ENCODE measurements at regions not wholly inside any gene's neighbourhood (a gene's known extent, or its start where the extent isn't known, plus 50 kb on each side); places are given as distances from the start of the nearest gene placed in this dataset.

DNA sequence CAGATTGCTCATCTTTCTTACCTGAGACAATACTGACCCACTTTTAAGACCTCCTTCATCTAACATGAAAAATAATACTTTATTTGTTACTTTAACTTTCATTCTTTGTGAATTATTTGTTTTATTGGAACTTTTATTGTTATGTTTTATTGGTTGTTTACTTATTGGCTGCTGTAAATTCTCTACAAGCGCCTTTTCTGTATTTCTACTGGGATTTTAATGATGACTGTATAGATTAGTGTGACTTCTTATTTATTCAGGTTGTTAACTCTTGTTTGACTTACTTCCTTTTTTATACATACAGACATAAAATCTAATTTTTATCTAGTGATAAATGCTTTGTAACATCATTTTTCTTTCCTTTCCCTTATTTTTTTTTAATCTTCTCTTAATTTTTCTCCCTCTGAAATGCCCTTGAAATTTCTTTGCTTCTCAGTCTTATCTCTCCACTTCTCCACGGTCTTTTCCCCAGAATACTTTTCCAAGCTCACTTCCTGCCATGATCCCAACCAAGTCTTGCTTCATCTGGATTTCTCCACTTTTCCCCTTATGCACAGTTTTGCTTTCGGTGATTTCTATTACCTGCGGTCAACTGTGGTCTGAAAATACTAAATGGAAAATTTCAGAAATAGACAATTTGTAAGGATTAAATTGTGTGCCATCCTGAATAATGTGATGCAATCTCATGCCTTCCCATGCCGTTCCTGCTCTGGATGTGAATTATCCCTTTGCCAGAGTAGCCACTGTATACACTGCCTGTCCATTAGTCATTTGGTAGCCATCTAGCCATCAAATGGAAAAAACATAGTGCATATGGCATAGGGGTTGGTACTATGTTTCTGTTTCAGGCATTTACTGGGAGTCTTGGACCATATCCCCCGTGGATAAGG is 265.9 kb downstream of the PRL start:
- 87 to 88% methylated on average over 6 of the region's 6 CpGs for WGBS, 2 donors
- H3K4me3 ChIP-seq = no peak overlapping the region
- no peaks in the 10 kb centered on the region for H3K27me3 ChIP-seq (ENCODE audit: control insufficient read depth in 3 of 3, insufficient read depth in 3 of 3, low read length in 2 of 3)
- H3K9ac ChIP-seq (ENCODE audit: insufficient read depth in 1 of 2, low read length in 2 of 2) = no peak overlapping the region
- H3K4me1 ChIP-seq (ENCODE audit: control insufficient read depth in 5 of 5, insufficient read depth in 5 of 5, low read length in 5 of 5) = peaks cover 0 to 31% (median 19%) of the 10 kb centered on the region in 5 donors
- TF ChIP-seq, protein P1, sequence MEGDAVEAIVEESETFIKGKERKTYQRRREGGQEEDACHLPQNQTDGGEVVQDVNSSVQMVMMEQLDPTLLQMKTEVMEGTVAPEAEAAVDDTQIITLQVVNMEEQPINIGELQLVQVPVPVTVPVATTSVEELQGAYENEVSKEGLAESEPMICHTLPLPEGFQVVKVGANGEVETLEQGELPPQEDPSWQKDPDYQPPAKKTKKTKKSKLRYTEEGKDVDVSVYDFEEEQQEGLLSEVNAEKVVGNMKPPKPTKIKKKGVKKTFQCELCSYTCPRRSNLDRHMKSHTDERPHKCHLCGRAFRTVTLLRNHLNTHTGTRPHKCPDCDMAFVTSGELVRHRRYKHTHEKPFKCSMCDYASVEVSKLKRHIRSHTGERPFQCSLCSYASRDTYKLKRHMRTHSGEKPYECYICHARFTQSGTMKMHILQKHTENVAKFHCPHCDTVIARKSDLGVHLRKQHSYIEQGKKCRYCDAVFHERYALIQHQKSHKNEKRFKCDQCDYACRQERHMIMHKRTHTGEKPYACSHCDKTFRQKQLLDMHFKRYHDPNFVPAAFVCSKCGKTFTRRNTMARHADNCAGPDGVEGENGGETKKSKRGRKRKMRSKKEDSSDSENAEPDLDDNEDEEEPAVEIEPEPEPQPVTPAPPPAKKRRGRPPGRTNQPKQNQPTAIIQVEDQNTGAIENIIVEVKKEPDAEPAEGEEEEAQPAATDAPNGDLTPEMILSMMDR (IDR thresholded peaks at IDR 0.05; ENCODE audit: control extremely low read depth, extremely low read depth) = no peak
- no peak overlapping the region for H3K27ac ChIP-seq (ENCODE audit: low read depth in 1 of 2, low read length in 1 of 2)
- H3K9me3 ChIP-seq (ENCODE audit: control insufficient read depth in 4 of 4, insufficient read depth in 3 of 4, low read length in 3 of 4) = no peaks in the 10 kb centered on the region
- no peak for DNase-seq
- ATAC-seq (ENCODE audit: insufficient read depth, low FRiP score) = no peak
- H3K36me3 ChIP-seq (ENCODE audit: control insufficient read depth in 4 of 4, insufficient read depth in 4 of 4, low read length in 4 of 4) = no peaks in the 10 kb centered on the region

DNA sequence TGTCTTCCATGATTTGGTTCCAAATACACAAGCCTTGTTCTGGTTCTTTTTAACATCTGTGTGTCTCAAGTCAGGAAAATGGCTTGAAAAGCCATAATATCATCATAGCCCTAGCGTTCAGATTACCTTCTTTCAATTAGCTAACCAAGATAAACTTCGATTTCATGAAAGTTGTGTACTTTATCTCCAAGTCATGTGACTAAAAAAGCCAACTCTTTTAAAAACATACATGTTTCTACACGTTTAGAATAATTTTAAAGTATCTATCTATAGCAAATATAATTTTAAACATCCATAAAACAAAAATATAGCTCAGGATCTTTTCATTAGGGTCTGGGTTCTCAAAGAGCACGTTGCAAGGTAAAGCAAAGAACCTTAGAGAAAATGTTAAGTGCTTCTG is 261.1 kb downstream of the PRL start:
- TF ChIP-seq, protein P1 (IDR thresholded peaks at IDR 0.05; ENCODE audit: control extremely low read depth, extremely low read depth) = no peak
- no peaks in the 10 kb centered on the region for H3K27me3 ChIP-seq (ENCODE audit: control insufficient read depth in 3 of 3, insufficient read depth in 3 of 3, low read length in 2 of 3)
- ATAC-seq (ENCODE audit: insufficient read depth, low FRiP score) (no peak), DNase-seq (no peak)
- H3K4me3 ChIP-seq = no peak overlapping the region
- peaks cover 0 to 6% (median 0%) of the 10 kb centered on the region in 4 donors for H3K36me3 ChIP-seq (ENCODE audit: control insufficient read depth in 4 of 4, insufficient read depth in 4 of 4, low read length in 4 of 4)
- H3K27ac ChIP-seq (ENCODE audit: low read depth in 1 of 2, low read length in 1 of 2) = no peak overlapping the region
- no peaks in the 10 kb centered on the region for H3K9me3 ChIP-seq (ENCODE audit: control insufficient read depth in 4 of 4, insufficient read depth in 3 of 4, low read length in 3 of 4)
- peaks cover 0 to 4% (median 0%) of the 10 kb centered on the region in 5 donors for H3K4me1 ChIP-seq (ENCODE audit: control insufficient read depth in 5 of 5, insufficient read depth in 5 of 5, low read length in 5 of 5)
- 65 to 74% methylated on average over 4 of the region's 4 CpGs for WGBS, 2 donors
- no peak overlapping the region for H3K9ac ChIP-seq (ENCODE audit: insufficient read depth in 1 of 2, low read length in 2 of 2)

DNA sequence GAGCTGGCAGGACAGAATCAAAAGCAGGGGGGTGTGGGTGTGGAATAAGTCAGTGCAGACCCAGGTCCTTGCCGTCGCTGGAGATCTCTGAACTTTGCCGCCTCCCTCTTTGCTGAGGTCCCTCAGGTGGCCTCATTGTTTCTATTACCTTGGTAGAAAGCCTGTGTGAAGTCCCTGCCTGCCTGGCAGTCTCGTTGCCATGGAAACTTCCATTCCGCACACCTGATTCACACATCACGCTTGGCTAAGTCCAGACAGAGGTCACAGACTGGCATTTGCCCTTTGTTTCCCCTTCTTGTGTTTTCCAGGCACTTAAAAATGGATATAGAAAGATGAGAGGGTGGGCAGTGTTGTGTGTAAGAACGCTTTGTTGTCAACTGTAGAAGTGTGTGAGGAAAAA is 260.6 kb downstream of the PRL start:
- peaks cover 0 to 6% (median 0%) of the 10 kb centered on the region in 4 donors for H3K36me3 ChIP-seq (ENCODE audit: control insufficient read depth in 4 of 4, insufficient read depth in 4 of 4, low read length in 4 of 4)
- no peak overlapping the region for H3K27ac ChIP-seq (ENCODE audit: low read depth in 1 of 2, low read length in 1 of 2)
- H3K9ac ChIP-seq (ENCODE audit: insufficient read depth in 1 of 2, low read length in 2 of 2) = no peak overlapping the region
- DNase-seq (peak; percentile 63 to 75 (median 70)), ATAC-seq (ENCODE audit: insufficient read depth, low FRiP score) (no peak)
- peaks cover 0 to 4% (median 0%) of the 10 kb centered on the region in 5 donors for H3K4me1 ChIP-seq (ENCODE audit: control insufficient read depth in 5 of 5, insufficient read depth in 5 of 5, low read length in 5 of 5)
- 66 to 85% methylated on average over 7 of the region's 7 CpGs for WGBS, 2 donors
- H3K9me3 ChIP-seq (ENCODE audit: control insufficient read depth in 4 of 4, insufficient read depth in 3 of 4, low read length in 3 of 4) = no peaks in the 10 kb centered on the region
- no peak overlapping the region for H3K4me3 ChIP-seq
- H3K27me3 ChIP-seq (ENCODE audit: control insufficient read depth in 3 of 3, insufficient read depth in 3 of 3, low read length in 2 of 3) = no peaks in the 10 kb centered on the region
- TF ChIP-seq, protein P1 (IDR thresholded peaks at IDR 0.05; ENCODE audit: control extremely low read depth, extremely low read depth) = no peak

All from lung (tissue), 11 donors.